SKM-1 treated with dmso at 0.1 percent for 144 hours (cell line): ENCODE measurements at regions not wholly inside any gene's neighbourhood (a gene's known extent, or its start where the extent isn't known, plus 50 kb on each side); places are given as distances from the start of the nearest gene placed in this dataset.

Experiments used
- DNase-seq: peaks from one replicate; lab custom pipeline; 2025; ENCODE audit not compliant: unreplicated experiment; lab: John Stamatoyannopoulos, UW

DNA sequence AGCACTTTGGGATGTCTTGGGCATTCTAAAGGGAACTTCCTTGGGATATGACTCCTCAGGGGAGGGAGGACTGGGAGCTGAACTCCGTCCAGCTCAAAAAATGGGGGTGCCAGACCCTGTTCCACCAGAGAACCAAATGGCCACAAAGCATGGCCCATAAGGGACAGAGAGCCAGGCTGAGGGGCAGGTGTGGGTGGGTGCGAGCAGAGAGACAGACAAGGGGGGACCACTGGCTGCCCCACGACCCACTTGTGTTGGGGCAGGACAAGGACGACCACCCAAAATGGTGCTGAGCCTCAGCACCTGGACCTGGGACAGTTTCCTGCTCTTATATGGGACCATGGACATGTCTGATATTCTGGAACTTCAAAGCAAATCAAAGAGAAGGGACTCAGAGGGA lies 148.2 kb upstream of the MLN start:
- DNase-seq = no peak

DNA sequence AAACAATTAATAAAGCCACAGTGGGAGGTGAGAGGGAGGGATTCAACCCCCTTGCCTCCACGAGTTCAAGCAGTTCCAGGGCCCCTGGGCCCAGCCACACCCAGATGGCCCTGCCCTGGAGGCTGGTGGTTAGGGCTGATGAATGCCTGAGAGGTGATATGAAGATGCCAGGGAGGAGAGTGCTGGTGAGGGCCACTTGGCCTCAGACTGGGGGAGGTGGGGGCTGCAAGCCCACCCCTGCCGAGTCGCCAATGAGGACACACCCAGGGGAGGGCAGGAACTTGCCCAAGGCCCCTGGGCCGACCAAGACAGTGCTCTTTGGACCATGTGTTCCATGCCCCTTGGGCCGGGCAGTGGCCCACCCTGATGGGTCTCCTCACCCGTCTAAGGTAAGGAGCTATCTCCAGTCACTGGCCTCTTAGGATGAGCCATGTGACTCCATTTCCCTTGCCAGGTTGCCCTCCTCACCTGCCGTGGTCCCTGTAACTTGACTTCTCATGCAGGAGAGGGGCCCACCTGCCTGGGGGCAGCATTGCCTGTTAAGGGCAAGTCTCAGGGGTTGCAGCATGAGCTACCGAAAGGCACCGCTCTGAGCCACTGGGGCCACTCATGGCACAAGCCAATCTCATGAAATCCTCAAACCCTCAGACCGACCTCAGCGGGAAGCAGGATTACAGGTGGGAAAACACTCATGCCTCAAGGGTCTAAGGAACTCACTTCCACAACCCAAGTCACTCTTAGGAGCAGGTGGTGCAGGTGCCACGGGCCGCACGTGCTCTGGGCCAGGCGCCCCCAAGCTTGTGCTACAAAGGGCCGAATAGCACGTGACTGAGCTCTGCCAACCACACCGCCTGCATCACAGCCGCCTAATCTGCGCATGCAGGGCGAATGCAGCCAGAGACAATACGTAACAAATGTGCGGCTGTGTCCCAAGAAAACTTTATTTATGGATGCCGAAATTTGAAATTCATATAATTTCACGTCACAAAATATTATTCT lies 147.4 kb upstream of the MLN start:
- DNase-seq = no peak

DNA sequence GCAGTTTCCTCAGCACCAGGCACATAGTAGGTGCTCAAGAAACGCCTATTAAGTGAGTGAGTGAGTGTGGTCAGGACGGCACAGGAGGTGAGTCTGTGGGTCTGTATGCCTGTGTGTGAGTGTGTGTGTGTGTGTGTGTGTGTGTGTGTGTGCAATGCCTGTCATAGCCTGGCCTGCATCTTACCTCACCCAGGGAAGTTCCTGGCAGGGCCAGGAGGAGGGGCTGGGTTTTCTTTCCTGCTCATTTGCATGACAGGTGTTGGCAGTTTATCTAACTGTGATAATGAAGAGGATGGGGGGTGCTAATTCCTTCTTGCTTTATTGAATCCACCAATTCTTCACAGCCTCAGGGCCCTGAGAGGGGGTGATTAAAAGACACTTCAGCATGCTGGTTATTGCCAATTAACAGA lies 146.7 kb upstream of the MLN start:
- no peak for DNase-seq

DNA sequence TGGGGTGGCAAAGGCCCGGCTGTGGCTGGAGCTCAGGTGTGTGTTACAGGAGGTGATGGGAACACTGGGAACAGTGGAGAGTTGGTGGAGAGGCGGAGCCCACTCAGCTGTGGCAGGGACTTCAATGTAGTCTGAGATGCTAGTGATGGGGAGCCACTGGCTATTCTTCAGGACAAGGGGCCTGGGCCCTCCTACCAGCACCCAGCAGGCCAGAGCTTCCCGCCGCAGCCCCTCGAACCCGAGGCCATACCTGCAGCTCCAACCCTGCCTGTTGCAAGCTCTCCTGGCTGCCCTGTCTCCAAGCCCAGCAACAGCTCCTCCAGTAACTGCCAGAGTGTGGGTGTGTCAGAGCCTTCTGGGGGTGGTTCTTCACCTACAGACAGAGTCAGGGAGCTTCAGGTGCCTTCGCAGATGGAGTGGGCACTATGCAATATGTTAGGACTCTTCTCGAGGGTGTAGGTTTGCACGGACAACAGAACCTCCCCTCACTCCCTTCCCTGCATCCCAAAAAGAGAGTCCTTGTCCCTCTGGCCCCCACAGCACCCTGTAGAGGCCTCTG lies 146.2 kb upstream of the MLN start:
- no peak for DNase-seq

DNA sequence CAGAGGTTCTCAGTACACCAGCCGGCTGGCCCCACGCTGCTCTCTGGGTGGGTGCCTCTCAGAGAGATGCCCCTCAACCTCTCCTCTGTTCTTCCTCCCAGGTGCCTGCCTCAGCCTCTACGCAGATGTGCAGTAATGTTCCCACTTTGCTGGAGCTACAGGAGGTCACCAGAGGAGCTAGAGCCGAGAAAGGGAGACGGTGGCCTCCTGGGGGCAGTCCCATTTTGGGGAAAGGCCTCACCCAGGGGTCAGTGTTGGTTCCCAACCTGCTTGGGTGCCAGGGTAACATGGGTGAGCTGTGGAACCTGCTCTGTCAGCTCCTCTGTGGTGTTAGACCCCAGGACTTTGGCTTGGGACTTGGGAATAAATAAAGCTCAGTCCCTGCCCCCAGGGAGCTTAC lies 145.3 kb upstream of the MLN start:
- no peak for DNase-seq

DNA sequence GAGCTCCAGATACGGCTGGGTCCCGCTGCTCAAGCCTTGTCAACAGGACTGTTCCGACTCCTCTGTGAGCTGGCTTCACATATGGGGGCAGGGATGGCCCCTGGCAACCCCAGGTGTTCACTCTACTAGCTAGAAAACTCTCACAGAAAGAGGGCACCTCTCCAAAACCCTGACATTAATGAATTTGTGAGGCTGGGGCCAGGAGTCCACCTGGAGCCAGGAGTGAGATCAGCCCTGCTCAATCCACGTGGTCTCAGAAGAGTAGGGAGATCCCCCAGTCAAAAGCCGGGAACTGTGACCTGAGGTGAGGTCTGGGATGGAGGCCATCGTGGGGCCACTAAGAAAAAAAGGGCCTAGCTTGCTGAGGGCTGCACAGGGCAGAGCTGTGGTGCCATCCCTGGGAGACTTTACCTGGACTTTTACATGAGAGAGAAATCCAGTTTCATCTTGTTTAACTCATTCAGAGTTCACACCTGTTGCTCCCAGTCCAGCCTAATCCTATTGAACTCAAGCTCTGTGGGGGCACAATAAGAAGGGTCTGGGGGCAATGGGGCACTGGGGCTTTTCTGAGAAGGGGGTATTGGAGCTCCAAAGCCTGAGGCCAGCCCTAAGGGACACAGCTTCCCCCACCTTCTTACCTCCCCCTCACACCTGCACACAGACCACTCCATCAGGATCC lies 144.3 kb upstream of the MLN start:
- DNase-seq = no peak

DNA sequence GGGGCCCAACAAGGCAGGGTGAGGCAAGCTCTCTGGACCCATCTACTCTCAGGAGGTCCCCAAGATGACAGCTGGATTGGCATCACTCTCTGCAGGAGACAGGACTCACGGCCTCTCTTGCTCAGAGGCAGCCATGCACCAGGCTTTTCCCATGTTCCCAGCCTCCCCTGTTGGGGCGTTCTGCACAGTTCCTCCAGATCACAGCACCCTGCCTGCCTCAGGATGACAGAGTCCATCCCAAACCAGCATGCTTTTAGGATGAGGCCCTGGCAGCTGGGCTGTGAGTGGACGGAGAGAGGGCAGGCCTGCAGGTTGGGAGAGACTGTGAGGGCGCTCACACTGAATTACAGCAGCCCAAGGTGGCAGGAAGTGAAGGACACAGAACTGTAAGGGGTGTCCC lies 143.2 kb upstream of the MLN start:
- DNase-seq = no peak

DNA sequence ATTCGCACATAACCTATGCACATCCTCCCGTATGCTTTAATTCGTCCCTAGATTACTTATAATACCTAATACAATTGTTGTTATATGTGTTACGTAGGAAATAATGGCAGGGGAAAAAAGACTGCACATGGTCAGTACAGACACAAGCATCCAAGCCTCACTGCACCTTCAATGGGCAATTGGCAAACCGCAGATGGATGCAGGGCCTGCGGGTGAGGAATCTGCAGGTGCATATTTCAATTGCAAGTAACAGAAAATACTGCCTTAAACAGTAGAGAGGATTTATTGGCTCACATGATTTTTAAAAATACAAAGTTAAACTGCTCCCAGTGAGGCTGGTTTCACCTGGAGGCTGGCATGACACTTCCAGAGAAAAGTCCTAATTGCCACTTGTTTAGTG lies 142.1 kb upstream of the MLN start:
- DNase-seq = no peak

DNA sequence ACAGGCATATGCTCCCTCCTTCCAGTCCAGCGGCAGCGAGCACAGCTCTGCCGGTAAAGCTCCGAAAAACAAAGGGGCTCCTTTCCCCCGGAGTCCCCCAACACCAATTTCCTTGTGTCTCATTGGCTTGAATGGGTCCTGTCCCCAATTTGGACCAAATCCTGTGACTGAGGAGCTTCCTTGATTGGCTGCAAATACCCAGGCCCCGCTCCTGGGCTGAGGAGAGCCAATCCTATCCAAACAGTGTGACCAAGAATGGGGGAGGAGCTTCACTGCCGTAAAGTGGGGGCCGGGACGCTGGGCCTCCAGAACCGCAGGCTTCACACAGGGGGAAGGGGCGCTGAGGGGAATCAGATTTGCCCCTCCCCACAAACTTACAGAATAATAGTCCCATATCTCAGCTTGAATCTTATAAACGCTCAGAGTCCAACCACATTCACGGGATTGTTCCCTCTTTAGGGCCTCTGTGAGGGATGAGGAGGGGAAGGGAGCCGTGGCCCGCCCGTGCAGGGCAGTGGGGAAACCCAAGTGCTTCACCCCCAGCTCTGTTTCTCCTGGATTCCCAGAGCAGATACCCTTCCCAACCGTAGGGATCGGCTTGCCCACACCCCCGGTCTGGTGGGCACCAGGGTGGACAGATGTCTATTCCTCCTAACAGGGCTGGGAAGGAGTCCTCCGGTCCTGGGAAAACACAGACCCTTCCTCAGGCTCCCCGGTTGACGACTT lies 141.0 kb upstream of the MLN start:
- no peak for DNase-seq

DNA sequence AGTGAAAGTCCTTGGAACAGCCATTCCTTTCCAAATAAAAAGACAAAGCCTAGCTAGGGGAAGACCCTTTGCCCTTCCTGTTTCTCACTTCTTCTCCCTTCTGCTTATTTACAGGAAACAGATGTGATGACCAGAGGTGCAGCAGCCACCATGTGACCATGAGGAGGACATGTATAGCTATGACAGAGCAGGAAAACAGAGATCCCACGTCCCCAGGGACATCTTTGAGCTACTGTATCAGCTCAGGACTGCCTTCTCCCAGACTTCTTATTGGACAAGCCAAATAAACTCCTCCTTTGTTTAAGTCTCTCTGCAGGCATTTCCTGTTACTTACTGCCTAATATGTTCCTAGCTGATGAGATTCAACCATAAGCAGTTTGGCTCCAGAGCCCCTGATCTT lies 133.1 kb upstream of the MLN start:
- no peak for DNase-seq

DNA sequence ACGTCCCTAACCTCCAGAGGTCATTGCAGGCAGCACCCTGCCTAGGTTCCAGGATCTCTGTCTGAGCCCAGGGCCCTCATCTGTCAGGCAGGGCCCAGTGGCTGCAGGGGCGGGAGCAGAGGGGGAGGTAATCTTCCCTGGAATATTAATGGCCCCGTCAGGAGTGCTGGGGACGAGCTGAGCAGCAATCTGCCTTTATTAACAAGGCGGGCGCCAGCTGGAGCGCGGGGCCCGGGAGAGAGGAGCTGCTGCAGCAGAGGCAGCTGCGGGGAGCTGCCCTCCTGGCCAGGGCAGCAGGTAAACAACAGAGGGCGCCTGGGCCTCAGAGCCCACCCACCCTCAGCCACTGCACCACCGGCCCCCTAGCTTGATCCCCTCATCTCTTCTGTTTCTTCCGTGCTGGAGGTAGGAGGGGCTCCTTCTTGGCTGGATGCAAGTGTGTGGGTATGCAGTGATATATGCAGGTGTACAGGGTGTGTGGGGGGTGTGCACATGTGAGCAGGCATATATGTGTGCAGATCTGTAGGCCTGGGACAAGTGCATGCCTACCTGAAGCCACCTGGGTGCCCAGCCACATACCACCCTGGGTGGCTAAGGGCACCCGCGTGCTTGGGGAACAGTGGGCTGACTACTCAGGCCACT lies 131.8 kb upstream of the MLN start:
- no peak for DNase-seq

DNA sequence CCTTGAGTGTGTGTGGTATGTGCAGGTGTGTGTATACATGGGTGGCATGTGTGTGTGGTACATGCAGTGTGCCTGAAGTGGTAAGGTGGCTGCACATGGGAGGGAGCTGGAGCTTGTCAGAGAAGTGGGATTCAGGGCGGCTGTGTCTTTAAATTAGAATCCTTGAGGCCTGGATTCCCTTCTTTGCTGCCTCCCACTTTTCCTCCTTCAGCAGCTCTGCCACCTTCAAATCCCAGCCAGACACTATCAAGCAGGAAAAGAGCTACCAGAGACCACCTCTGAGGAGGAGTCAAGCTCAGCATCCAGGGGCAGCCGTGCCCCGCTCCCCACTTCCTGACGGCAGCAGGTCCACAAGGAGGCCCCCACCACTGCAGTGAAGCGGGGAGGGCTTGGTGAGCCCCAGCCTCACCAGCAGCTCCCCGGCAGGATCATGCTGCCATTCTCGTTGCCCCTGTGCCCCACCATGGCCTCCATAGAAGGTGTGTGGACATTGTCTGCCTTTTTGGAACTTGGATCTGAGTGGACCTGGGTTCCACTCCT lies 131.0 kb upstream of the MLN start:
- no peak for DNase-seq

DNA sequence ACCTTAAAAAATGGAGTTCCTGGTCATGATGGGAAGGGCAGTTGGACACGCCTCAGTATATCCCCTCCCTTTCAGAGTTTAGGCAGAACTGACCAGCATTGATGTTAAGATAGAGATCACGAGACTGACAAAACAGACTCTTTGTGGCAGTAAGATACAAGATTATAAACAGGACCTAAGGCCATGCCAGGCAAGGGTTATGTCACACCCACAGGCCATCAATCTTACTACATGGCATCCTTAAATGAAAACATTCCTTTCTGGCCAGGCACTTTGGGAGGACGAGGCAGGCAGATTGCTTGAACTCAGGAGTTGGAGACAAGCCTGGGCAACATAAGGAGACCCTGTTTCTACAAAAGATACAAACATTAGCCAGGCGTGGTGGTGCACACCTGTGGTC lies 129.3 kb upstream of the MLN start:
- DNase-seq = no peak

DNA sequence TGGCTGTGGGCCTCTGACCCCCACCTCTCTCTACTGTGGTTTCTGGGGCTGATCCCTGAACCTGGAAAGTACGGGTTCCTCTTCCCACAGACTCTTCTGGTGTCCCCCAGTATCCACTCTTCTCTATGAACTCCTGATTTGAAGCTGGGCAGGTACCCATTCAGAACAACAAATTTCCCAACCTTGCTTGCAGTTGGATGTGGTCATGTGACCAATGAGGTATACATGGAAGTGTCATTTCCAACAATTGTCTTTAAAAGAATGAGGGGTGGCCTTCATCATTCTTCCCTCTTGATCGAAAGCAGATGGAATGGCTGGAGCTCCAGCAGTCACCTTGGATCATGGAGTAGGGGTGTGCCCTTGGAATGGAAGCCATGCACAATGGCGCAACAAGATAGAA lies 128.0 kb upstream of the MLN start:
- DNase-seq = no peak

DNA sequence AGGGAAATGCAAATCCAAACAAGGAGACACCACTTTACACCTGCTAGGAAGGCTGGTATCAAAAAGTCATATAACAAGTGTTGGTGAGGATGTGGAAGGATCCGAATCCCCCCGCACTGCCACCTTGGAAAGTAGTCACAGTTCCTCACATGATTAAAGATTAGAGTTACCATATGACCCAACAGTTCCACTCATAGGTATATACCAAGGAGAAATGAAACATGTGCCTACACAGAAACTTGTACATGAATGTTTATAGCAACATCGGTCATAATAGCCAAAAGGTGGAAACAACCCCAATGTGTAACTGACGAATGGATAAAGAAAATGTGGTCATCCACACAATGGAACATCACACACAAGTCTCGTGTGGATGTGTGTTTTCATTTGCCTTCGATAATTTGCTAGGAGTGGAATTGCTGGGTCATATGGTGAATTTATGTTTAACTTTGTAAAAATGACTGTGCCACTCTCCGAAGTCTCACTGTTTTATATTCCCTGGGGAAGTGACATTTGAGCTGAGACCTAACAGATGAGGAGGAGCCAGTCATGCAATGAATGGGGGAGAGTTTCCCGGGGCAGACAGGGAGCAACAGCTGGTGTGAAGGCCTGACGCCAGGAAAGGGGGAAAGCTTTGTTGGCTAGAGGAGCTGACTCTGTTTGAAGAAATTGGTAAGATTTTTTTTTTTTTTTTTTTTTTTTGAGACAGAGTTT lies 125.9 kb upstream of the MLN start:
- DNase-seq = no peak

DNA sequence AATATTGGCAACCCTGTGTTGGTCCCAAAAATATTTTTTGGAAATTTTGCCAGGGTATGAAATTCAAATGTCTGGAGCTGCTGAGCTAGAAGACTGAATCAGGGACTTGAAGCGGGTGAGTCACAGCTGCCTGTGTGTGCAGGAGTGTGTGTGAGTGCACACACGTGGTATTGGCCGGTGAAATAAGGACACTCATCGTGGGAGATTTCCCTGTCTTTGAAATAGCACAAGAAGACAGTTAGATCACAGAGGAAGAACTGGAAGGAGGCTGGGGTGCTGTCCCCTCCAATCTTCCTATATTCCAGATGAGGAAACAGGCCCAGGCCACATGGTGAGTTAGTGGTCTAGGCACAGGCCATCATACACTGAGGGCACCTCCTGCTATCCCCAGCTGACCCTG lies 123.8 kb upstream of the MLN start:
- no peak for DNase-seq

DNA sequence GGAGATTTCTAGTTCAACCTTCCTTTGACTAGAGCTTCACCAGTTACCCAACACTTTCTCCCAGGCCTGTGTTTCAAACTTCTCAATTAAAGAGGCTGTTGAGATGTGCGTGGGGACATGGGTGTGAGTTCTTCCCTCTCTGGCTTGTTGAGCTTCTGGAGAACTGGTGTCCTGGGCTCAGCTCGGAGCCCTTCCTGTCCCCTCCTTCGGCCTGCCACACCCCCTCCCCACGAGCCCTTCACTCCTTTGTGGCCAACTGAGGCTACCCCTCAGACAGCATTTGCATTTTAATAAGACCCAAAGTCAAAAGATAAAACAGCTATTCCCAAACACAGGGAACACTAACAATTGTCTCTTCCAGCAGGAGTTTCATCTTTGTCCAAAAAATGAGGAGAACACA lies 123.3 kb upstream of the MLN start:
- DNase-seq = no peak

DNA sequence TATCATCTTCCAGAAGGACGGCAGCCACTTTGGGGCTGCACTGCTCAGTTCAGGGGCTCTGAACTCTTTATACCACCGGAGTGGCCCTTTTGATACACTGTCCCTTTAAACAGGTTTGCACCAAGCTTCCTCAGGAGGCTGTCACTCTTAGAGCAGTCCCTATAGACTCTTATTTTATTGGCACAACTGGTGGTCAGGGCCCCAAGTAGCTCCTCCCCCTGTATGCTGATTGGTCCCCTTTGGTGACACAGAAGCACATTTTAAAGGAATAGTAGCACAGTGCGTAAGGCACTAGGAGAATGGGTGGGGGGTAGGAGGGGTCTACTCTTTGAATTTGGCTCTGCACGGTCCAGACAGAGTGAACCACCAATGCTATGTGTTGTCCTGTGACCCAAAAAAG lies 122.6 kb upstream of the MLN start:
- no peak for DNase-seq

DNA sequence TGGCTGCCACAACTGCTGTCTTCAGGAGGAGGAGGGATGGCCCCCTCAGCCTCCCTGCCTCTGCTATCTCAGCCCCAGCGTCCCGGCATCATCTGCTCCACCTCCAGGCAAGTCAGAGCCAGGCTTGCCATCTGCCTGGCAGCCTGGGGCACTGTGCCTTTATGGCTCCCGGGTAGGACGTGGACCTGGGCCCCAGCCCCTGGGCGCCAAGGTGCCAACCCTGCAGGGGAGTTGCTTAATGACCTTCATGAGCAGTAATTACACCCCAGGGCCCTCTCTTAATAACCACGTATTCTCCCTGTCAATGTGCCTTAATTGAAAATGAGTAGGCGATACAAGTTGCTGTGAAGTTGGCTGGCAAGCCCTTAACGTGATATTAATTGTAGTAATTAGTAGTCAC lies 122.1 kb upstream of the MLN start:
- DNase-seq = no peak

DNA sequence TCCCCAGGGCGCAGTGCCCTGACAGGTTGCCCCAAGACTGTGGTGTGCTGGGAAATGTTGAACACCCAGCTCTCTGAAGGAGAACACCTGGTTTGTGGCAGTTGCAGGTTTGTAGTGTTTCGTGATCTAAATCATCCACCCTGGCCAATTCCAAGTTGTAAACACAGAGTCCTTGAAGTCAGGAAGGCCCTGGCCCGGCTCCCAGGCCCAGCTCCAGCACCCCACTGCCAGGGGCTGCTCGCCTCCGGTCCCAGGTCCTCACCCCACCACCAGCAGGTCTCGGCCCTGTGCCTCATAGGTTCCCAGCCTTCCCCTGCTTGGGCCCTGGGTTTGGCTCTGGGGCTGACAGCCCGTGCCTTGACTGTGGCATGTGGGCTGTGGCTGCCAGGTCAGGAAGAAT lies 121.4 kb upstream of the MLN start:
- no peak for DNase-seq
